Common myeloid progenitor, CD34-positive (primary cell): ENCODE measurements at regions not wholly inside any gene's neighbourhood (a gene's known extent, or its start where the extent isn't known, plus 50 kb on each side); places are given as distances from the start of the nearest gene placed in this dataset.
"Not testable (repeated sequence)": the region's sequence is repeated elsewhere in the genome, so short reads cannot be mapped to it uniquely, and the experiment has no call there.

Source experiments
- CTCF ChIA-PET: fragments of 350-600 bp; sonication (Branson Sonifier 250); formaldehyde crosslinking; loops from one replicate; lab custom pipeline; 2021; ENCODE audit warnings: antibody characterized with exemption; lab: Charles Lee
- POLR2A ChIA-PET: fragments of 350-600 bp; sonication (Branson Sonifier 250); formaldehyde crosslinking; loops from one replicate; lab custom pipeline; 2021; ENCODE audit warnings: antibody characterized with exemption; lab: Charles Lee
- DNase-seq, 3 donors: peaks; one replicate each; pipeline versions ENCODE4 v3.0.0 to v3.0.0-alpha.2; 2013
- H3K27ac ChIP-seq, 2 experiments: 1 replicate in 1 of 2; 2 replicates in 1 of 2; pipeline ENCODE4 v1.7.0; 2013; ENCODE audit warnings: inconsistent platforms in 2 of 2, low read length in 2 of 2, mild to moderate bottlenecking in 2 of 2, low read depth in 1 of 2, moderate library complexity in 1 of 2; ENCODE audit not compliant: severe bottlenecking in 2 of 2, insufficient read depth in 1 of 2, poor library complexity in 1 of 2
- H3K27me3 ChIP-seq, 5 experiments: replicated peaks in 2 of 5; 1 replicate in 3 of 5; 2 replicates in 2 of 5; pipeline versions ENCODE4 v1.6.1 to v1.7.0; 2013; ENCODE audit warnings: low read length in 4 of 5, mild to moderate bottlenecking in 2 of 5, moderate library complexity in 2 of 5, inconsistent platforms in 1 of 5; ENCODE audit not compliant: insufficient read depth in 5 of 5, control insufficient read depth in 4 of 5
- H3K36me3 ChIP-seq, 4 experiments: 1 replicate in 2 of 4; 2 replicates in 2 of 4; pipeline versions ENCODE4 v1.6.1 to v1.7.0; 2013; ENCODE audit warnings: low read length in 3 of 4, control low read depth in 1 of 4, mild to moderate bottlenecking in 1 of 4; ENCODE audit not compliant: control insufficient read depth in 4 of 4, insufficient read depth in 4 of 4
- H3K4me1 ChIP-seq, 4 experiments: 1 replicate in 3 of 4; 2 replicates in 1 of 4; pipeline versions ENCODE4 v1.6.1 to v1.7.1; 2013; ENCODE audit warnings: low read length in 3 of 4, mild to moderate bottlenecking in 3 of 4, control low read depth in 1 of 4, inconsistent platforms in 1 of 4, moderate library complexity in 1 of 4; ENCODE audit not compliant: control insufficient read depth in 4 of 4, insufficient read depth in 4 of 4; ENCODE audit errors: control extremely low read depth in 1 of 4
- H3K4me3 ChIP-seq, 7 experiments: 1 replicate in 4 of 7; 2 replicates in 3 of 7; pipeline versions ENCODE4 v1.5.1 to v1.7.0; 2013; ENCODE audit warnings: mild to moderate bottlenecking in 7 of 7, low read length in 6 of 7, moderate library complexity in 6 of 7, inconsistent platforms in 2 of 7, low read depth in 2 of 7, control low read depth in 1 of 7; ENCODE audit not compliant: insufficient read depth in 4 of 7, control insufficient read depth in 1 of 7; ENCODE audit errors: extremely low read depth in 1 of 7
- H3K9me3 ChIP-seq, 5 experiments: 1 replicate in 4 of 5; 2 replicates in 1 of 5; pipeline versions ENCODE4 v1.6.1 to v1.7.1; 2013; ENCODE audit warnings: low read length in 4 of 5, mild to moderate bottlenecking in 2 of 5, inconsistent platforms in 1 of 5, low read depth in 1 of 5, moderate library complexity in 1 of 5; ENCODE audit not compliant: control insufficient read depth in 4 of 5, insufficient read depth in 2 of 5; ENCODE audit errors: control extremely low read depth in 1 of 5
- WGBS: methylation state at CpG from one replicate; pipeline ENCODE4 v1.1.5; 2013; ENCODE audit not compliant: insufficient coverage; 5-methylcytosine and 5-hydroxymethylcytosine counted together

DNA sequence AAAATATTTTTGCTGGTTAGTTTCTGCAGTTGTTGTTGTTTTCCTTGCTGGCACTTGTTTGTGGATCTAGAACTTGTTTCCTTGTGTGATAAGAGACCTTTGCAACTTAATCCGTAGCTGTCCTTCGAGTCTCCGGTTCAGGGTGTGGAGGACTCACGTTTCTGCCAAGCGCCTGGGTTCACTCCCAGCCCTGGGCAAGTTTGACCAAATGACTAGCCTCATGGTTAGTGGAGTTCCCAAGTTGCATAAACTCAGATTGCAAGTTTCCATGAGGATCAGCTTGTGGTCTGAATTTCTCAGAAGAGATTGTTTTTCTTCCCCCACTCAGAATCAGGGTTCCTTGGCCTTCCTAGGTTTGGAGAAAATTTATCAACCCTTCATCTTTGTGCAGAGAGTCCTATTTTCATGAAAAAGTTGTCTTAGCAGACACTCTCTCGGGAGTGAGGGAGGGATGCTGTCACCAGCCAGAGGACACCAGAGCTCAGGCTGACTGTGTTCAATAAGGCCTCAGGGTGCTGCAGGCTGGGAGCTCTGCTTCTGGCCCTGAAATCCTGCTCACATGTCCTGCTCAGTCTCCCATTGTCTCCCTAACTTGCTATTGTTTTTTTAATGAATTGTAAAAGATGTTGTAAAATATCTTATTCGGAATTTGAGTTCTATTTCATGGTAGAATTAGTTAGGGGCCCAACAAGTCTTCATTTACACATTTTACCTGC is 377.7 kb upstream of the KLF6 start:
- no peaks in the 10 kb centered on the region for H3K4me1 ChIP-seq
- H3K4me3 ChIP-seq, result no peak overlapping the region
- no peaks in the 10 kb centered on the region for H3K9me3 ChIP-seq
- 98% methylated on average over 6 of the region's 7 CpGs for WGBS
- ChIA-PET POLR2A (no interaction called here), CTCF (no interaction called here)
- no peaks in the 10 kb centered on the region for H3K27me3 ChIP-seq
- no peak overlapping the region for H3K27ac ChIP-seq
- H3K36me3 ChIP-seq, result no peaks in the 10 kb centered on the region
- DNase-seq, result no peak

DNA sequence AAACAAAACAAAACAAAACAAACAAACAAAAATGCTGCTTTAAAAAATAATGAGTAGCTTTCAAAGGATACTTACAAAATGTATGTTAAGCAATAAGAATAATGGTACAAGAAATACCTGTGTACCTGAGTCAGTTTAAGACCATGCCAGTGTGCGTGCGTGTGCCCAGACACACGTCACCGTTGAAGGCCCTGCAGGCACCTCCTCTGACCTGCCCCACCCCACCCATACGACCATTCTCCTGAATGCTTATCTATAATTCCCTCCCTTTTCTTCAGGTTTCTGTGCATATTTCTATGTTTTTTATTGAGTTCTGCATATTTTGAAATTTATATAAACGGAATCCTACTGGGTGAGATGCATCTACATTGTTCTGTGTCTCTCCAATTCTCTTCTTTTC is 374.2 kb upstream of the KLF6 start:
- Histone ChIP-seq H3K9me3 (no peaks in the 10 kb centered on the region), H3K4me3 (no peak overlapping the region), H3K27me3 (no peaks in the 10 kb centered on the region), H3K27ac (no peak overlapping the region), H3K4me1 (no peaks in the 10 kb centered on the region), H3K36me3 (no peaks in the 10 kb centered on the region)
- no peak for DNase-seq
- ChIA-PET CTCF (no interaction called here), POLR2A (no interaction called here)
- WGBS, result 100% methylated on average over 1 of the region's 6 CpGs

DNA sequence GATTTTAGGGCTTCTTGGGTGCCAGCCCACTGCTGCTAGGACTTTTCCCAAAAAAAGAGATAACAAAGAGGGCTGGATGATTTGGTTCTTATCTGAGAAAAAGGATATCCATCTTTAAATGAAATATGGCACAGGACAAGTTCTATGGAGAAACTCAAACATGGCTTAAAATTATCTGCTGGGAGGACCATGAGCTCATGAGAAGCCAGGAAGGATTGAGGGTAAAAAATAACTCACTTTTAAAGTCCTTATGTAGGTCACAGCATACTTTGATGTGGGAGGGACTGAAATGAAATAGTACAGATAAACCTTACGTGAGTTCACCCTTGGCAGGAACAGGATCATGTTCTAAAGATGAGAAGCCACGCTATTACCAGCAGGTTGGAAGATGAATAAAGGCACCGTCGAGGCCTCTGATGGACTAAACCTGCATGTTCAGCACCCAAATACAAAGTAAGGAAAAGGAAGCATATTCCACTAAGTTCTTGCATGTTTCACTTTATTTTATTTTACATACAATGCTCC is 369.2 kb upstream of the KLF6 start:
- no peaks in the 10 kb centered on the region for H3K9me3 ChIP-seq
- no peak overlapping the region for H3K27ac ChIP-seq
- no peaks in the 10 kb centered on the region for H3K27me3 ChIP-seq
- H3K4me1 ChIP-seq, result no peaks in the 10 kb centered on the region
- CTCF ChIA-PET, result interaction anchor here (0.6 to 1.3 kb wide), 2 partner anchors 11 to 214 kb away, joined by 3 read pairs; no protein-coding TSS in a partner anchor
- DNase-seq, result no peak
- POLR2A ChIA-PET, result no interaction called here
- no peaks in the 10 kb centered on the region for H3K36me3 ChIP-seq
- WGBS, result 95% methylated on average over 4 of the region's 4 CpGs
- H3K4me3 ChIP-seq, result no peak overlapping the region

DNA sequence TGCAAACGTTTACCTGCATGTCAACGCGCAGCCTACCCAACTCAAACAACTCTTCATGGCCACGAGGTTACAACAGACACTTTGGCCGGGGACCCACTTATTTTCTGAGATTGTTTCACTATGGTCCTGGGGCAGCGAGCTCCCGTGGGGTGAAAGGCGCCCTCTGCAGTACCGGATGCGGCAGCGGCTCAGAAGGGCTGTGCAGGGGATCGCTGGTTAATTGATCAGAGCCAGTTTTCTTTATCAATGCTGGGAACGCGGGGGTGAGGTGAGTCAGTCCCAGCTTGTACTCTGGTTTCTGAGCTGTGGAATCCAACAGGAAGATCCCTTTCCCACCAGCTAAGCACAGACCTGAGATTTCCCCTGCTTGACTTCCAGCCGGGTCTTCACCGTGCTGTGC is 366.5 kb upstream of the KLF6 start:
- ChIA-PET CTCF (interaction anchor here (1.2 kb wide), 1 partner anchor 9 kb away, joined by 4 read pairs; no protein-coding TSS in a partner anchor), POLR2A (interaction anchor here (0.7 kb wide), 2 partner anchors 366 to 561 kb away, joined by 3 read pairs; partner anchors contain the start of gene KLF6)
- H3K36me3 ChIP-seq, result no peaks in the 10 kb centered on the region
- H3K27ac ChIP-seq, result no peak overlapping the region
- no peaks in the 10 kb centered on the region for H3K27me3 ChIP-seq
- H3K4me3 ChIP-seq, result no peak overlapping the region
- DNase-seq, result no peak
- no peaks in the 10 kb centered on the region for H3K4me1 ChIP-seq
- WGBS, result 95% methylated on average over 14 of the region's 16 CpGs
- H3K9me3 ChIP-seq, result no peaks in the 10 kb centered on the region

DNA sequence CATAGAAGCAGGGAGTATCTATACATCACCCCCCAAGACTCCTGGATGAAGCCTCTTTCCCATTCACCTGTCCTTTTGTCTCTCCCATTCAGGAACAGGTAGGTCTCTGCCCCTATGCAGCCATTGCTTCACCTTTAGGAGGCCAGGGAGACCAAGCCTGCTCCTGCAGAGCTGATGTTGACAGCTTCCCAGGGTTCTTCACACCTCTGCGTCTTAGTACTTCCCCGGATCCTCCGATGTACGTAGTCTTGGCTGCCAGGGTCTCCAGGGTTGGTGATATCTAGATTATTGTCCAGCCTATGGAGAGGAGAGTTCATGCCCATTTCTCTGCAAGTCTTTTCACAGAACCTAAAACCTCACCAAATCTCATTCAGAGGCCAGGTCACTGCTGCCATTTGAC is 365.7 kb upstream of the KLF6 start:
- DNase-seq, result no peak
- ChIA-PET CTCF (no interaction called here), POLR2A (interaction anchor here (0.7 kb wide), 1 partner anchor 365 kb away, joined by 3 read pairs; the partner anchor contains the start of gene KLF6)
- H3K36me3 ChIP-seq, result no peaks in the 10 kb centered on the region
- no peak overlapping the region for H3K27ac ChIP-seq
- WGBS, result no CpG with 5 or more reads among the region's 4 CpGs
- H3K27me3 ChIP-seq, result no peaks in the 10 kb centered on the region
- no peaks in the 10 kb centered on the region for H3K9me3 ChIP-seq
- H3K4me1 ChIP-seq, result no peaks in the 10 kb centered on the region
- H3K4me3 ChIP-seq, result no peak overlapping the region

DNA sequence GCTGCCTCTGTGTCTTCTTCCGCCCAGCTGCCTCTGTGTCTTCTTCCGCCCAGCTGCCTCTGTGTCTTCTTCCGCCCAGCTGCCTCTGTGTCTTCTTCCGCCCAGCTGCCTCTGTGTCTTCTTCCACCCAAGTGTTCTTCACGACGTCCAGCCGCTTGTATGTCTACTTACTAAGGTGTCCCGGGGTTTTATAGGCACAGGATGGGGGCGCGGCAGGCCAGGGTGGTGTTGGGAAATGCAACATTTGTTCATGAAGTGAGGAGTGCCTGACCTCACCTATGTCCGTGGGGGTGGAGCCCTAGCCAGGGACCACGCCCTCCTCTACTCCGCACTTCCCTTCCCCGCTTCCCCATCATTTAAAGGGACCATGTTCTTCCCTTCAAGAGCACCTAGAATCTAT is 364.5 kb upstream of the KLF6 start:
- DNase-seq, CTCF ChIA-PET, H3K4me1 ChIP-seq, H3K27me3 ChIP-seq, H3K4me3 ChIP-seq, H3K36me3 ChIP-seq, H3K9me3 ChIP-seq, H3K27ac ChIP-seq: not testable (repeated sequence)
- POLR2A ChIA-PET, result interaction anchor here (0.5 kb wide), 1 partner anchor 491 kb away, joined by 3 read pairs; no protein-coding TSS in a partner anchor
- WGBS, result 100% methylated on average over 4 of the region's 14 CpGs

DNA sequence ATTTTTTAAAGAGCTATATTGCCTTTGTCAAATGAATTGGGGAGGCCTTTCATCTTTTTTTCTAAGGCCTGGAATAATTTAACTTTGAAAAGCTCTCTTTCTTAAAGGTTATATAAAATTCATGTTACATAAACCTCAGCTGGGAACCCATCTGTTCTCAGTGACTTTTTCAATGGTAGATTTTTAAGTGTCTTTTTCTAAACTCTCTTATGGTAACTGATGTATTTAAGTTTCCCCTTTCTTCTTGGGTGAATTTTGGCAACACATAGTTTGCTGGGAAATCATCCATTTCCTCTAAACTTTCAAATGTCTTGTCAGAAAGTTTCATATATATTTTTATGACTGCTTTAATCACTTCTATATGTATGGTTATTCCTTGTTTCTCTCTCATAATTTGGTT is 362.2 kb upstream of the KLF6 start:
- Histone ChIP-seq H3K9me3 (peaks cover 0 to 1% (median 0%) of the 10 kb centered on the region in 5 experiments), H3K4me1 (no peaks in the 10 kb centered on the region), H3K27me3 (no peaks in the 10 kb centered on the region), H3K4me3 (no peak overlapping the region), H3K27ac (no peak overlapping the region), H3K36me3 (no peaks in the 10 kb centered on the region)
- ChIA-PET POLR2A (no interaction called here), CTCF (interaction anchor here (0.9 kb wide), 1 partner anchor 20 kb away, joined by 3 read pairs; no protein-coding TSS in a partner anchor)
- DNase-seq, result no peak
